ENCODE measurements at regions not wholly inside any gene's neighbourhood (a gene's known extent, or its start where the extent isn't known, plus 50 kb on each side); places are given as distances from the start of the nearest gene placed in this dataset.
"Not testable (repeated sequence)": the region's sequence is repeated elsewhere in the genome, so short reads cannot be mapped to it uniquely, and the experiment has no call there.

GRCh38 chr13:18824678-18825077, 356.9 kb downstream of the TUBA3C start:
- not testable (repeated sequence) for DNase-seq (ENCODE audit: low spot score)

GRCh38 chr13:18822655-18823639, 358.7 kb downstream of the TUBA3C start:
- not testable (repeated sequence) for DNase-seq (ENCODE audit: low spot score)

GRCh38 chr13:18773988-18774387, 407.6 kb downstream of the TUBA3C start:
- not testable (repeated sequence) for DNase-seq (ENCODE audit: low spot score)

- DNase-seq (ENCODE audit: low spot score) = not testable (repeated sequence)
Measured at GRCh38 chr13:18741696-18742095, 439.9 kb downstream of the TUBA3C start.

DNA sequence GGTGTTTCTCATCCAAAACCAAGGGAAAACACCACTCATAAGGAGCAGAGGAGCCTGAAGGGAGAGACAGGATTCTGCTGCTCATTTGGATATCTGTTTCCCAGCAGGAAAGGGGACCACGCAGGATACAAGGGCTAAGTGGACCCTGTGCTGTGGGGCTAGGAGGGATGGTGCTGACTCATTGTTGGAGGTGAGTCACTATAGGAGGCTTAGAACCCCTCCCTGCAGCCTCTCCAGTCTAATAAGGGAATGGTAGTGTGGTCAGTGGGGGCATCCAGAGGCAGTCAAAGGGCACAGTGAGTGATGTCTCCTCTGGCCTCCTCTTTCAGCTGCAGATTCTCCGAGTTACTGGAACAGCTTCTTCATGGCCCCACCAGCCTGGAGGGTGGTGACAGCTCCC, 442.3 kb downstream of the TUBA3C start:
- DNase-seq (ENCODE audit: low spot score) = no peak

- not testable (repeated sequence) for DNase-seq (ENCODE audit: low spot score)
Measured at GRCh38 chr13:18738086-18738485, 443.5 kb downstream of the TUBA3C start.

DNA sequence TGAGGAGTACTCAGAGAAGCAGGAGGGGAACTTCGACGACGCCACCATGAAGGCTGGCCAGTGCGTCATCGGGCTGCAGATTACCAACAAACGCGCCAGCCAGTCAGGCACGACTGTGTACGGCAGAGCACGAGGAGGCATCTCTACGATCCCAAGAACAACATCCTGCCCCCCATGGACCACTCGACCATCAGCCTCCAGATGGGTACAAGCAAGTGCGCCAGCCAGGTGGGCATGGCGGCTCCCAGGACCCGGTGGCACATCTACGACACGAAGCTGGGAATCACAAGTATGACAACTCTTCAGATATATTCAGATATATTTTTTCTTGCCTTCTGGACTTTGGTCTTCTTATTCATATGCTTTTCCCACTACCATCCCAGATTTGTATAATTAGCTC, 454.5 kb downstream of the TUBA3C start:
- DNase-seq (ENCODE audit: low spot score) = not testable (repeated sequence)

- DNase-seq (ENCODE audit: low spot score) = not testable (repeated sequence)
Measured at GRCh38 chr13:18726524-18726923, 455.1 kb downstream of the TUBA3C start.

GRCh38 chr13:18725242-18725822, 456.3 kb downstream of the TUBA3C start:
- DNase-seq (ENCODE audit: low spot score) = not testable (repeated sequence)

DNA sequence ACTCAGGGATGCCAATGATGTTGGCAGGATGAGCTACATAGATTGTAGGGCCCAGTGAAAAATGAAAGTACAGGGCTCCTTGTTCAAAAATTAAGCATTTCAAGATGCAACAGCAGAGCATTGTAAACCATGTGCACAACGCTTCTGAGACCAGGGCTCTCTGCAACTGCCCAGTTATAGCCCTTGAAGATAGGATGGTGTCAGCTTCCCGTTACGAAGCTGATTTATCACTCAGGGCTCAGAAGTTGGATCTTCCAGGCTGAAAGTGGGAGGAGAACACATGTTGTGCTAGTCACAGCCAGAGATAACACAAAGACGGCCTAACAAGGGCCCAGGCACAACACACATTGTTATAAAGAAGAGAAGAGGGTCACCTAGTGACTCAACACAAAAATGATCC, 466.7 kb downstream of the TUBA3C start:
- DNase-seq (ENCODE audit: low spot score) = no peak

GRCh38 chr13:18710673-18711072, 471.0 kb downstream of the TUBA3C start:
- DNase-seq (ENCODE audit: low spot score) = not testable (repeated sequence)

DNA sequence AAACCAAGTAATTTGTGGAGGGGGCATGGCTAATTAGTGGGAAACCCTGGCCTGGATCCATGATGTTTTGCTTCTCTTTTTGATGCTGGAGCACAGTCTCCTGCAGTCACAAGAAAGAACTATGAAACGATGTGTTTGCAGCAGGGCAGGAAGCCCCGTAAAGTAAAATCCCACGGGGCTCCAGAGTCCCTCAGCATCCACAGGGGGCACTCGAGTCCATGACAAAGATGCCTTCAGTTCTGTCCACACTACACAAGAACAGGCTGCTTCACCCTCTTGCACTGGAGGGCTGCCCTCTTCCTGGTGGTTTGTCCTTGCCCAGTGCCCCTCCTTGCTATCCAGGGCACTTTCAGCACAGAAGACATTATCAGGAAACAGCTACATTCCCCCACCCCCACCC, 475.1 kb downstream of the TUBA3C start:
- DNase-seq (ENCODE audit: low spot score) = not testable (repeated sequence)

DNA sequence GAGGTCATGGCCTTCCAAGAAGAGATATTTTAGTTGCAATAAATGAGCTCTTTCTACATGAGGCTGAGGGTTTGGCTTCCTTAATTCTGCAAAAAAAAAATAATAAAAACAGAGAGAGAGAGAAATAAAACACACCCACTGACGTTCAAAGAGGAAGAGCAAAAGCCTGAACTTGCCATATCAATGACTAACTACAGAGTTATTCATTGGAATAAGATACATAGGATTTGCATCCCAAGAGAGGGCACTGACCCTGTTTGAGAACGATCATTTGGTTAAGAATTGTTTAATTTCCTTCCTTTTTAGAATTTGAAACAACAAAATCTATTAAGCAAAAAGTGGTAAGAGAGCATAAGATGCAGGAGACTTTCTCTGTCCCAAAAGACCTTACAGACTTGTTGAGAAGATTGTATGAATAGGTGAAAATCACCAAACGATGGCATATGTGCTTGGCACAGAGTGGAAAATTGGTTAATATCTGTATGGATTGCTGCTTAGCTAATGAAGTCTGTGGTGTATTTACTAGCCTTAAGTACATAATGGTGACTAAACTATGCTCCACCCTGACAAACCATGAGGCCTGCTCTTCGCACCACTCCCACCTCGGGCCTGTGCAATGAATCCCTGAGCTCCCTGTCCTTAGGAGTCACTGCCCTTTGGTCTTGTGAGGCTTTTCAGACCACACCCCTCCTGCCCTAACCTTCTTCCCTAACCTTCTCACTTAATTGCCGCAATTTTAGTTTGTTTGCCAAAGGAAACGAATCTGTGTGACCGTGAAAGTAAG, 479.0 kb downstream of the TUBA3C start:
- not testable (repeated sequence) for DNase-seq (ENCODE audit: low spot score)

DNA sequence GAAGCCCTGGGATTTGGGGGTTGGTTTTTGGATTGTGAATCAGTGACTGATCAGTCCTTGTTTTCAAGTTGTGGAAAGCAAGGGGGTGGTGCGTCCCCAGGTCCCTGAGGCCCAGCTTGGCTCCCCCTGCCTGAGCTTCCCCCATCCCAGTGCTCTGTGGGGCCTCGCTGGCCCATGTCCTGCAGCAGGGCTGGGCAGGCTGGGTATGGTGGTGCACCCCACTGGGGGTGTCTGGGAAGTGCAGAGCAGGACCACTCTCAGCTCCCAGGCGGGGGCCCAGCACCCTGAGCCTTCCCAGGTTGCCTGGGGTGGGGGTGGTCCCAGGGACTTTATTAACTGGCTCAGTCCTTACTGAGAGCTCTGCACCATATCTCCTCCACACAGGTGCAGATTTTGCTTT, 483.3 kb downstream of the TUBA3C start:
- not testable (repeated sequence) for DNase-seq (ENCODE audit: low spot score)

DNA sequence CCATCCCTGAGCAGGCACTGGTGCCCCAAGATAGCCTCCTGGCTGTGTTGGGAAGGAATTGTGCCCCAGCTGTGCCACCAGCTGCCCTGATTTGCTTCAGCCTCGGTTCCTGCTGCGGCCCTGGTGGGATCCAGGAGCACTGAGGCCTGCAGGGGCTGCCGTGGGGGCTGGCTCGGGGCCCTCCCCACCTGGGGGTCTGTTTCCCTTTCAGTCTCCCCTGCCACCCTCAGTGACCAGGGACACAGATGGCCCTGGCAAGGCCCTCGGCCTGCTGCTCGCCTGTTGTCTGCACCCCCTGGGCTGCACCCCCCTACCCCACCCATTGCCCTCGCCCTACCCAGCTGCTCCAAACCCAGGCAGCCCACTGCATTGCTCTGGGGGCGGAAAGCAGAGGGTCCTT, 483.8 kb downstream of the TUBA3C start:
- not testable (repeated sequence) for DNase-seq (ENCODE audit: low spot score)

DNA sequence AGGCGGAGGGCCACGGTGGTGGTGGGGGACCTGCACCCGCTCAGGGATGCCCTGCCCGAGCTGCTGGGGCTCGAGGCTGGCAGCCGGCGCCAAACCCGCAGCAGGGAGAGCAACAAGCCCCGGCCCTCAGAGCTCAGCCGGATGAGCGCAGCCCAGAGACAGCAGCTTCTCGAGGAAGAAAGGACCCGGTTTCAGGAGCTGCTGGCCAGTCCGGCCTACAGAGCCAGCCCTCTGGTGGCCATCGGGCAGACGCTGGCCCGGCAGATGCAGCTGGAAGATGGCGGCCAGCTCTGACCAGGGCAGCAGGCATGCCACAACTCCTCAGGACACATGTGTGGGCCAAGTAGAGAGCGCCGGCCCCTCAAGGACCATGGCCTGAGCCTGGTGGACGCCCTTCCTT, 484.4 kb downstream of the TUBA3C start:
- not testable (repeated sequence) for DNase-seq (ENCODE audit: low spot score)

DNA sequence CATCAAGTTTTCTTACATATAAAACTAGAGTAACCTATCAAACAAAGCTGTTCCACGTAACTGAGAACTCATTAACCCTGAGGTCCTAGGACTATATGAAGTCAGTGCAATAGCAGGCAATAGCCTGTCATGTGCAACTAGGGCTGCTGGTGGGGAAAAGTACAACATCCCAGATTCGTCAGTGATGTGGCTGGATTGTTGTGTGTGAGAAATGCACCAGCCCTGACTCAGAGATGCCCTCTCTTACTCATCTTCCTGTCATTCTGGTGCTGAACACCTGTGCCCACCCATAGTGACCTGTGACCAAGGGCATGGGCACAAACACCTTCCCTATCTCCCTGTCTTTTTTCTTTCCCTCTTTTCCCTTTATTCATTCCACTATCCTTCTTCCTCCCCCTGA, 504.2 kb downstream of the TUBA3C start:
- not testable (repeated sequence) for DNase-seq (ENCODE audit: low spot score)

GRCh38 chr13:18675268-18675667, 506.4 kb downstream of the TUBA3C start:
- DNase-seq (ENCODE audit: low spot score) = not testable (repeated sequence)

DNA sequence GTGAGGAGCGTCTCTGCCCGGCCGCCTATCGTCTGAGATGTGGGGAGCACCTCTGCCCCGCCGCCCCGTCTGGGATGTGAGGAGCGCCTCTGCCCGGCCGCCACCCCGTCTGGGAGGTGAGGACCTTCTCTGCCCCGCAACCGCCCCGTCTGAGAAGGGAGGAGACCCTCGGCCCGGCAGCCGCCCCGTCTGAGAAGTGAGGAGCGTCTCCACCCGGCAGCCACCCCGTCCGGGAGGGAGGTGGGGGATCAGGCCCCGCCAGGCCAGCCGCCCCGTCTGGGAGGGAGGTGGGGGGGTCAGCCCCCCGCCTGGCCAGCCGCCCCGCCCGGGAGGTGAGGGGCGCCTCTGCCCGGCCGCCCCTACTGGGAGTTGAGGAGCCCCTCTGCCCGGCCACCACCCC, 507.8 kb downstream of the TUBA3C start:
- not testable (repeated sequence) for DNase-seq (ENCODE audit: low spot score)

GRCh38 chr13:18666585-18666984, 515.0 kb downstream of the TUBA3C start:
- not testable (repeated sequence) for DNase-seq (ENCODE audit: low spot score)

DNA sequence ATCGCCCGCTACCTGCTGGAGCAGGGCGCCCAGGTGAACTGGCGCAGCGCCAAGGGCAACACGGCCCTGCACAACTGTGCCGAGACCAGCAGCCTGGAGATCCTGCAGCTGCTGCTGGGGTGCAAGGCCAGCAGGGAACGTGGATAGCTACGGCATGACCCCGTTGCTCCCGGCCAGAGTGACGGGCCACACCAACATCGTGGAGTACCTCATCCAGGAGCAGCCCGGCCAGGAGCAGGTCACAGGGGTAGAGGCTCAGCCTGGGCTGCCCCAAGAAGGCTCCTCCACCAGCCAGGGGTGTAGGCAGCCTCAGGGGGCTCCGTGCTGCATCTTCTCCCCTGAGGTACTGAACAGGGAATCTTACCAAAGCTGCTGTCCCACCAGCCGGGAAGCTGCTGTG, 515.9 kb downstream of the TUBA3C start:
- not testable (repeated sequence) for DNase-seq (ENCODE audit: low spot score)

- not testable (repeated sequence) for DNase-seq (ENCODE audit: low spot score)
Measured at GRCh38 chr13:18665124-18665523, 516.5 kb downstream of the TUBA3C start.

All from D341Med (cell line).